ENCODE measurements at regions not wholly inside any gene's neighbourhood (a gene's known extent, or its start where the extent isn't known, plus 50 kb on each side); places are given as distances from the start of the nearest gene placed in this dataset.

DNA sequence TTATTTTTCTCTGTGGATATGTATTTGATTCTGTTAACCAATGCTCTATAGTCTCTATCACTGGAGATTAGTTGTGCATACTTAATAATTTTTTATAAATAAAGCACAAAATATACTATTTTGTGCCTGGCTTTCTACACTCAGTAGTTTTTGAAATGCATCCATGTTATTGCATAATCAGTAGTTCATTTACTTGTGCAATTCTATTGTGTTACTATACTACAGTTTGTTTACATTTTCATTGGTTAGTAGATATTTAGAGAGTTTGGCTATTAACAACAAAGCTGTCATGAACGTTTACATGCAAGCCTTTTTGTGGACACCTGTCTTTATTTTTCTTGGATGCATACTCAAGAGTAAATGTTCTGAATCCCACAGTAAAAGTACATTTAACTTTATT is 265.0 kb upstream of the FAT4 start:
- no peak overlapping the region for H3K4me3 ChIP-seq (replicated peaks in 1 of 2; ENCODE audit: low read depth in 2 of 2, low read length in 2 of 2)
- TF ChIP-seq CTCF (IDR thresholded peaks at IDR 0.05; ENCODE audit: low read depth, low read length) = no peak
- peak; percentile 44 to 47 for DNase-seq (ENCODE audit: low read depth in 2 of 2)

- no peak overlapping the region for H3K4me3 ChIP-seq (replicated peaks in 1 of 2; ENCODE audit: low read depth in 2 of 2, low read length in 2 of 2)
- peak; percentile 10 to 49 for DNase-seq (ENCODE audit: low read depth in 2 of 2)
- no peak for TF ChIP-seq CTCF (IDR thresholded peaks at IDR 0.05; ENCODE audit: low read depth, low read length)
Measured at GRCh38 chr4:125045311-125045710, 269.4 kb upstream of the FAT4 start.

DNA sequence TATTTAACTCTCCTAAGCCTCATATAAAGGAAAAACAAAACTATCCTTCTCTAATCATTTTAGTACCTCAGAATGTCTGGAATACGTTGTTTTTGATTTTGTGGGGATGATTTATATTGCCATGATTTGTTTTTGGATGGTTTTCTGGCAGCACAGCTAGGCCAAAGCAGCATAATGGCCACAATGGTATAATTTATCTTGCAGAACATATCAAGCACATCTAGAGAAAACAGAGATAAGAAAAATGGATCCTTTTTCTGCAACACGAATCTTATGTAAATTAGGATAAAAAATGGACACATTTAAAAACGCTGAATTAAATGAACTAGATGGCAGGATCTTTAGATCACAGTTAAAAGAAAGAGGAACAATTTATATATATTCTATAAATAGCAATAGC is 269.9 kb upstream of the FAT4 start:
- no peak for TF ChIP-seq CTCF (IDR thresholded peaks at IDR 0.05; ENCODE audit: low read depth, low read length)

DNA sequence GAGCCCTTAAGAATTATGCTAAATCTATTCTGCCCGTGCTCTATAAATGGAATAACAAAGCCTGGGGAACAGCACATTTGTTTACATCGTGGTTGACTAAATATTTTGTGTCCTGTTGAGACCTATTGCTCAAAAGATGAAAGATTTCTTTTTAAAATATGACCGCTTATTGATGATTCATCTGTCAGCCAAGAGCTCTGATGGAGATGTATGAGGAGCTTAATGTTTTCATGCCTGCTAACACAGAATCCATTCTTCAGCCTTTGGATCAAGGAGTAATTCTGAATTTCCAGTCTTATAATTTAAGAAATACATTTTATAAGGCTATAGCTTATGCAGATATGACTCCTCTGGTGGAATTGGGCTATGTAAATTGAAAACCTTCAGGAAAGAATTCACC is 271.3 kb upstream of the FAT4 start:
- no peak overlapping the region for H3K4me3 ChIP-seq (replicated peaks in 1 of 2; ENCODE audit: low read depth in 2 of 2, low read length in 2 of 2)
- no peak for DNase-seq (ENCODE audit: low read depth in 2 of 2)
- no peak for TF ChIP-seq CTCF (IDR thresholded peaks at IDR 0.05; ENCODE audit: low read depth, low read length)

More for the DNA sequence above, 269.9 kb upstream of the FAT4 start:
- no peak for DNase-seq (ENCODE audit: low read depth in 2 of 2)
- H3K4me3 ChIP-seq (replicated peaks in 1 of 2; ENCODE audit: low read depth in 2 of 2, low read length in 2 of 2) = no peak overlapping the region

DNA sequence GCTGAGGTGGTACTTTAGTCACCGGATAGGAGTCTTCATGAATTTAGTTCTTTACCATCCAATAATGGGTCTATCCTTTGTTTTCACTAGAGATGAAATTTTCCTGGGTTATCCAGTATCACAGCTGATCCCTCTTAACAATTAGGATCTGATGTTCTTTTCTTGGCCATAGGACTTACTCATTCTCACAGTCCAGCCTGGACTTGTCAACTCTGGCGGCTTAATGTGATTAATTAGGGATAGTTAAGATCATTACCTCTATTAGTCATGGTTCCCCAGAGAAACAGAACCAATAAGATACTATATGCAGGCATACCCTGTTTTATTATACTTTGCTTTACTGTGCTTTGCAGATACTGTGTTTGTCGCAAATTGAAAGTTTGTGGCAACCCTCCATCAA is 272.7 kb upstream of the FAT4 start:
- no peak overlapping the region for H3K4me3 ChIP-seq (replicated peaks in 1 of 2; ENCODE audit: low read depth in 2 of 2, low read length in 2 of 2)
- DNase-seq (ENCODE audit: low read depth in 2 of 2) = no peak
- no peak for TF ChIP-seq CTCF (IDR thresholded peaks at IDR 0.05; ENCODE audit: low read depth, low read length)

GRCh38 chr4:125041372-125041930 is 273.3 kb upstream of the FAT4 start:
- no peak for TF ChIP-seq CTCF (IDR thresholded peaks at IDR 0.05; ENCODE audit: low read depth, low read length)
- no peak overlapping the region for H3K4me3 ChIP-seq (replicated peaks in 1 of 2; ENCODE audit: low read depth in 2 of 2, low read length in 2 of 2)
- peak in 1 of 2 donors; percentile 21 for DNase-seq (ENCODE audit: low read depth in 2 of 2)

- TF ChIP-seq CTCF (IDR thresholded peaks at IDR 0.05; ENCODE audit: low read depth, low read length) = no peak
- no peak overlapping the region for H3K4me3 ChIP-seq (replicated peaks in 1 of 2; ENCODE audit: low read depth in 2 of 2, low read length in 2 of 2)
- no peak for DNase-seq (ENCODE audit: low read depth in 2 of 2)
Measured at GRCh38 chr4:125039550-125039949, 275.2 kb upstream of the FAT4 start.
